Activated CD4-positive, CD25-positive, alpha-beta regulatory T cell treated with anti-CD3 and anti-CD28 coated beads, Interleukin-2, amount 50 U/mL, for 24 hours (primary cell): ENCODE measurements at regions not wholly inside any gene's neighbourhood (a gene's known extent, or its start where the extent isn't known, plus 50 kb on each side); places are given as distances from the start of the nearest gene placed in this dataset.
"Not testable (repeated sequence)": the region's sequence is repeated elsewhere in the genome, so short reads cannot be mapped to it uniquely, and the experiment has no call there.

Experiments used
- ATAC-seq, 2 donors: fragments of 150-1000 bp; cut with Tn5 transposase; one replicate each; pipeline ENCODE4 v1.10.0; 2021; ENCODE audit warnings: mild to moderate bottlenecking in 1 of 2, moderate library complexity in 1 of 2

GRCh38 chr11:66789097-66789890, 53.9 kb upstream of the RCE1 start:
- ATAC-seq = peak in 1 of 2 donors; percentile 43

GRCh38 chr11:66787934-66788758, 55.1 kb upstream of the RCE1 start:
- no peak for ATAC-seq

GRCh38 chr11:66784575-66784974, 55.6 kb upstream of the SPTBN2 start:
- ATAC-seq = no peak

GRCh38 chr11:66782726-66783125, 53.7 kb upstream of the SPTBN2 start:
- ATAC-seq = no peak

GRCh38 chr11:66779651-66780050, 50.6 kb upstream of the SPTBN2 start:
- not testable (repeated sequence) for ATAC-seq
